SIG-M5 treated with dmso at 0.1 percent for 504 hours (cell line): ENCODE measurements at regions not wholly inside any gene's neighbourhood (a gene's known extent, or its start where the extent isn't known, plus 50 kb on each side); places are given as distances from the start of the nearest gene placed in this dataset.
"Not testable (repeated sequence)": the region's sequence is repeated elsewhere in the genome, so short reads cannot be mapped to it uniquely, and the experiment has no call there.

ENCODE experiments used
- DNase-seq: peaks from one replicate; lab custom pipeline; 2025; ENCODE audit not compliant: unreplicated experiment; lab: John Stamatoyannopoulos, UW

GRCh38 chr1:5768014-5768413, 224.2 kb downstream of the NPHP4 start:
- no peak for DNase-seq

- DNase-seq: not testable (repeated sequence)
Observed at GRCh38 chr1:5766996-5767395, 225.2 kb downstream of the NPHP4 start.

- no peak for DNase-seq
Observed at GRCh38 chr1:5765997-5766913, 226.0 kb downstream of the NPHP4 start.

- no peak for DNase-seq
Observed at GRCh38 chr1:5765483-5765882, 226.7 kb downstream of the NPHP4 start.

- no peak for DNase-seq
Observed at GRCh38 chr1:5764959-5765358, 227.3 kb downstream of the NPHP4 start.

GRCh38 chr1:5764464-5764863, 227.8 kb downstream of the NPHP4 start:
- no peak for DNase-seq

- DNase-seq: no peak
Observed at GRCh38 chr1:5763696-5764370, 228.4 kb downstream of the NPHP4 start.

GRCh38 chr1:5758859-5759578, 233.2 kb downstream of the NPHP4 start:
- DNase-seq: no peak

- no peak for DNase-seq
Observed at GRCh38 chr1:5758000-5758858, 234.0 kb downstream of the NPHP4 start.

- no peak for DNase-seq
Observed at GRCh38 chr1:5757187-5757805, 234.9 kb downstream of the NPHP4 start.

- DNase-seq: no peak
Observed at GRCh38 chr1:5756434-5757186, 235.6 kb downstream of the NPHP4 start.

- no peak for DNase-seq
Observed at GRCh38 chr1:5755552-5756125, 236.6 kb downstream of the NPHP4 start.

GRCh38 chr1:5754817-5755551, 237.2 kb downstream of the NPHP4 start:
- no peak for DNase-seq

- DNase-seq: no peak
Observed at GRCh38 chr1:5753549-5754421, 238.4 kb downstream of the NPHP4 start.

GRCh38 chr1:5752746-5753548, 239.3 kb downstream of the NPHP4 start:
- no peak for DNase-seq

- DNase-seq: no peak
Observed at GRCh38 chr1:5751833-5752745, 240.1 kb downstream of the NPHP4 start.
